IMR-90 (cell line): ENCODE measurements at regions not wholly inside any gene's neighbourhood (a gene's known extent, or its start where the extent isn't known, plus 50 kb on each side); places are given as distances from the start of the nearest gene placed in this dataset.

Source experiments
- ATAC-seq: fragments of 200-7000 bp; cut with Tn5 transposase; 2 replicates; pipeline ENCODE4 v1.9.1; 2020; ENCODE audit warnings: low read depth, mild to moderate bottlenecking, moderate library complexity
- BruUV-seq: library from RNA; stranded (reverse); fragments of 400-500 nt; replicated peaks from 2 replicates; lab custom pipeline; 2021; lab: Mats Ljungman, UMichigan
- CTCF ChIA-PET: fragments of 300-600 bp; formaldehyde crosslinking; extraction: SDS; loops from one replicate; lab custom pipeline; 2021; ENCODE audit warnings: antibody characterized with exemption; lab: Yijun Ruan, JAX
- POLR2A ChIA-PET: fragments of 300-600 bp; sonication (Branson Sonifier 250); formaldehyde crosslinking; loops from one replicate; lab custom pipeline; 2022; ENCODE audit warnings: antibody characterized with exemption; ENCODE audit not compliant: unreplicated experiment; lab: Charles Lee
- DNase-seq: peaks from one replicate; pipeline ENCODE4 v3.0.0; 2013
- H2AFZ ChIP-seq: replicated peaks from 2 replicates; pipeline ENCODE3; 2013; ENCODE audit warnings: low read length, mild to moderate bottlenecking; ENCODE audit not compliant: poor library complexity
- H2AK5ac ChIP-seq: 2 replicates; pipeline ENCODE4 v1.6.1; 2013; ENCODE audit warnings: low read depth, low read length, inconsistent platforms
- H2AK9ac ChIP-seq: replicated peaks from 2 replicates; pipeline ENCODE3; 2013; ENCODE audit warnings: mild to moderate bottlenecking, low read depth, low read length, moderate library complexity; ENCODE audit not compliant: poor library complexity
- H2BK120ac ChIP-seq: 2 replicates; pipeline ENCODE4 v1.6.1; 2013; ENCODE audit warnings: low read depth, low read length, inconsistent platforms
- H2BK15ac ChIP-seq: 3 replicates; pipeline ENCODE4 v1.6.1; 2013; ENCODE audit warnings: low read depth, low read length, inconsistent platforms
- H2BK20ac ChIP-seq: 2 replicates; pipeline ENCODE4 v1.6.1; 2013; ENCODE audit warnings: low read depth, mild to moderate bottlenecking, inconsistent platforms, low read length, moderate library complexity
- H2BK5ac ChIP-seq: 2 replicates; pipeline ENCODE4 v1.6.1; 2013; ENCODE audit warnings: mild to moderate bottlenecking, low read depth, low read length, inconsistent platforms; ENCODE audit not compliant: poor library complexity, severe bottlenecking
- H3K14ac ChIP-seq: replicated peaks from 2 replicates; pipeline ENCODE4 v1.6.1; 2013; ENCODE audit warnings: low read depth, low read length, inconsistent platforms
- H3K18ac ChIP-seq: 2 replicates; pipeline ENCODE4 v1.6.1; 2013; ENCODE audit warnings: low read depth, low read length, control low read depth
- H3K23ac ChIP-seq: 2 replicates; pipeline ENCODE4 v1.6.1; 2013; ENCODE audit warnings: low read depth, low read length, inconsistent platforms
- H3K27ac ChIP-seq: 2 replicates; pipeline ENCODE4 v1.5.1; 2013; ENCODE audit warnings: mild to moderate bottlenecking, control low read depth, low read length; ENCODE audit not compliant: insufficient read depth
- H3K27me3 ChIP-seq: 2 replicates; pipeline ENCODE4 v1.6.1; 2013; ENCODE audit warnings: low read length; ENCODE audit not compliant: control insufficient read depth, insufficient read depth
- H3K36me3 ChIP-seq: 2 replicates; pipeline ENCODE4 v1.6.1; 2013; ENCODE audit warnings: low read length, mixed read lengths; ENCODE audit not compliant: control insufficient read depth, insufficient read depth
- H3K4ac ChIP-seq: 2 replicates; pipeline ENCODE4 v1.6.1; 2013; ENCODE audit warnings: low read depth, low read length, inconsistent platforms
- H3K4me1 ChIP-seq: 2 replicates; pipeline ENCODE4 v1.6.1; 2013; ENCODE audit warnings: low read length, mixed read lengths; ENCODE audit not compliant: control insufficient read depth, insufficient read depth
- H3K4me2 ChIP-seq: 2 replicates; pipeline ENCODE4 v1.6.1; 2013; ENCODE audit warnings: low read depth, mild to moderate bottlenecking, control low read depth, low read length, moderate library complexity
- H3K4me3 ChIP-seq: 2 replicates; pipeline ENCODE4 v1.5.1; 2013; ENCODE audit warnings: low read depth, mild to moderate bottlenecking, control low read depth, low read length, moderate library complexity; ENCODE audit not compliant: insufficient read depth
- H3K56ac ChIP-seq: 2 replicates; pipeline ENCODE4 v1.6.1; 2013; ENCODE audit warnings: low read length, inconsistent platforms; ENCODE audit not compliant: insufficient read depth; ENCODE audit errors: extremely low read depth
- H3K79me1 ChIP-seq, 2 experiments: 2 replicates each; pipeline ENCODE4 v1.6.1; 2013; ENCODE audit warnings: low read length in 2 of 2, inconsistent platforms in 1 of 2, low read depth in 1 of 2
- H3K9ac ChIP-seq: 2 replicates; pipeline ENCODE4 v1.6.1; 2013; ENCODE audit warnings: low read depth, low read length, control low read depth
- H3K9me1 ChIP-seq: 2 replicates; pipeline ENCODE4 v1.6.1; 2013; ENCODE audit warnings: low read length, inconsistent platforms; ENCODE audit not compliant: insufficient read depth
- H3K9me3 ChIP-seq: 2 replicates; pipeline ENCODE4 v1.6.1; 2013; ENCODE audit warnings: low read length; ENCODE audit not compliant: control insufficient read depth, insufficient read depth
- H4K20me1 ChIP-seq: 2 replicates; pipeline ENCODE4 v1.6.1; 2013; ENCODE audit warnings: low read length, inconsistent platforms; ENCODE audit not compliant: insufficient read depth
- H4K5ac ChIP-seq: 2 replicates; pipeline ENCODE4 v1.6.1; 2013; ENCODE audit warnings: mild to moderate bottlenecking, low read depth, low read length, control low read depth
- H4K8ac ChIP-seq, 2 experiments: 2 replicates each; pipeline ENCODE4 v1.6.1; 2013; ENCODE audit warnings: low read depth in 2 of 2, low read length in 2 of 2, control low read depth in 1 of 2, inconsistent platforms in 1 of 2
- H4K91ac ChIP-seq: 2 replicates; pipeline ENCODE4 v1.6.1; 2013; ENCODE audit warnings: low read depth, low read length, inconsistent platforms; ENCODE audit not compliant: insufficient read depth
- BHLHE40 ChIP-seq: fragments of 150-350 bp; IDR thresholded peaks from 2 replicates; pipeline ENCODE4 v1.6.1; 2016; ENCODE audit warnings: mild to moderate bottlenecking, low read depth, low read length
- CEBPB ChIP-seq: IDR thresholded peaks from 2 replicates; pipeline ENCODE4 v1.6.1; 2012; ENCODE audit warnings: low read depth, low read length, improper control_type of control experiment
- CHD1 ChIP-seq: IDR thresholded peaks from 2 replicates; pipeline ENCODE4 v1.6.1; 2012; ENCODE audit warnings: low read depth, low read length, improper control_type of control experiment
- CTCF ChIP-seq: conservative IDR thresholded peaks from 2 replicates; pipeline ENCODE4 v1.5.1; 2012; ENCODE audit warnings: mild to moderate bottlenecking, low read depth, low read length, improper control_type of control experiment
- ELK1 ChIP-seq: fragments of 150-350 bp; IDR thresholded peaks from 2 replicates; pipeline ENCODE4 v1.6.1; 2016; ENCODE audit warnings: low read depth, mild to moderate bottlenecking, low read length, moderate library complexity, borderline replicate concordance
- FOS ChIP-seq: fragments of 150-350 bp; IDR thresholded peaks from 2 replicates; pipeline ENCODE4 v1.6.1; 2016; ENCODE audit warnings: low read depth, low read length
- MAFK ChIP-seq: IDR thresholded peaks from 2 replicates; pipeline ENCODE4 v1.6.1; 2012; ENCODE audit warnings: low read depth, low read length, improper control_type of control experiment
- MAZ ChIP-seq: IDR thresholded peaks from 2 replicates; pipeline ENCODE4 v1.6.1; 2012; ENCODE audit warnings: low read depth, mild to moderate bottlenecking, low read length, improper control_type of control experiment, moderate library complexity, borderline replicate concordance
- MXI1 ChIP-seq: IDR thresholded peaks from 2 replicates; pipeline ENCODE4 v1.6.1; 2012; ENCODE audit warnings: low read depth, mild to moderate bottlenecking, low read length, moderate library complexity, borderline replicate concordance
- NFE2L2 ChIP-seq: fragments of 150-350 bp; IDR thresholded peaks from 2 replicates; pipeline ENCODE4 v1.6.1; 2016; ENCODE audit warnings: low read depth, mild to moderate bottlenecking, low read length
- POLR2A ChIP-seq: IDR thresholded peaks from 2 replicates; pipeline ENCODE4 v1.6.1; 2012; ENCODE audit warnings: mild to moderate bottlenecking, low read depth, low read length
- RAD21 ChIP-seq: IDR thresholded peaks from 2 replicates; pipeline ENCODE4 v1.6.1; 2012; ENCODE audit warnings: low read length, improper control_type of control experiment
- RCOR1 ChIP-seq: IDR thresholded peaks from 2 replicates; pipeline ENCODE4 v1.6.1; 2012; ENCODE audit warnings: mild to moderate bottlenecking, low read length, improper control_type of control experiment; ENCODE audit not compliant: insufficient replicate concordance
- RFX5 ChIP-seq: IDR thresholded peaks from 2 replicates; pipeline ENCODE4 v1.8.0; 2012; ENCODE audit warnings: low read depth, mild to moderate bottlenecking, low read length, moderate library complexity
- SMC3 ChIP-seq: fragments of 150-350 bp; IDR thresholded peaks from 2 replicates; pipeline ENCODE4 v1.6.1; 2016; ENCODE audit warnings: low read depth, mild to moderate bottlenecking, antibody characterized with exemption, low read length, moderate library complexity
- USF2 ChIP-seq: fragments of 150-350 bp; IDR thresholded peaks from 2 replicates; pipeline ENCODE4 v1.6.1; 2017; ENCODE audit warnings: mild to moderate bottlenecking, antibody characterized with exemption, low read length, low read depth
- WGBS, 2 experiments: methylation state at CpG; one replicate each; pipeline versions ENCODE4 v1.1.5 to v1.1.7; 2013; ENCODE audit warnings: missing lambda C conversion rate in 2 of 2; ENCODE audit not compliant: insufficient read length in 1 of 2; ENCODE audit errors: extremely low coverage in 2 of 2; 5-methylcytosine and 5-hydroxymethylcytosine counted together
- dilution Hi-C: fragments of 300-500 bp; cut with HindIII; formaldehyde crosslinking; loops from one replicate; pipeline ENCODE4 v1.14.3; 2018; ENCODE audit warnings: low sequenced_read_pairs; ENCODE audit not compliant: unreplicated experiment
- in situ Hi-C: fragments of 300-500 bp; cut with MboI; formaldehyde crosslinking; loops from 3 replicates; pipeline ENCODE4 v1.14.3; 2019; ENCODE audit warnings: low sequenced_read_pairs, inconsistent platforms, mixed read lengths
- intact Hi-C: fragments of 100-400 bp; cut with micrococcal nuclease; formaldehyde crosslinking; loops from 2 replicates; pipeline ENCODE4 v1.10.0; 2022

GRCh38 chr1:55588309-55588708, 373.1 kb upstream of the USP24 start:
- Histone ChIP-seq H3K9me1 (peaks cover 7% of the 10 kb centered on the region; the same call in 1 of the 2 replicates), H4K20me1 (no peaks in the 10 kb centered on the region), H2BK120ac (no peak overlapping the region), H2AK5ac (no peak overlapping the region), H2AK9ac (no peak overlapping the region), H4K91ac (no peak overlapping the region), H3K9me3 (no peaks in the 10 kb centered on the region), H2BK15ac (peak overlapping the region; percentile 9; the same call in 1 of the 3 replicates), H3K23ac (no peak overlapping the region), H3K56ac (no peak overlapping the region), H3K4me1 (peaks cover 5% of the 10 kb centered on the region), H3K4ac (no peak overlapping the region), H3K27me3 (no peaks in the 10 kb centered on the region), H3K4me3 (no peak overlapping the region), H3K4me2 (no peak overlapping the region), H3K9ac (no peak overlapping the region), H4K5ac (peak overlapping the region; percentile 25; the same call in 1 of the 2 replicates), H2BK20ac (no peak overlapping the region), H3K18ac (peak overlapping the region; percentile 18; the same call in 1 of the 2 replicates), H3K79me1 (no peaks in the 10 kb centered on the region), H3K14ac (no peak overlapping the region), H3K27ac (no peak overlapping the region), H2AFZ (no peak overlapping the region), H4K8ac (no peak overlapping the region), H2BK5ac (no peak overlapping the region), H3K36me3 (no peaks in the 10 kb centered on the region)
- dilution Hi-C loops = no loop called here
- POLR2A ChIA-PET = no interaction called here
- CTCF ChIA-PET = no interaction called here
- ATAC-seq (no peak), DNase-seq (no peak)
- intact Hi-C loops = no loop called here
- no peak for TF ChIP-seq USF2
- no peak for TF ChIP-seq CHD1
- no peak for TF ChIP-seq ELK1
- TF ChIP-seq CTCF = no peak
- no peak for TF ChIP-seq MXI1
- TF ChIP-seq RAD21 = no peak
- no peak for TF ChIP-seq POLR2A
- TF ChIP-seq MAZ = no peak
- no peak for TF ChIP-seq CEBPB
- TF ChIP-seq RFX5 = no peak
- no peak for TF ChIP-seq SMC3
- no peak for TF ChIP-seq FOS
- no peak for TF ChIP-seq NFE2L2
- TF ChIP-seq RCOR1 = no peak
- no peak for TF ChIP-seq MAFK
- no peak for TF ChIP-seq BHLHE40
- no CpG with 5 or more reads among the region's 2 CpGs for WGBS, 2 experiments
- in situ Hi-C loops = no loop called here
- BruUV-seq = no TSS peak
